GM12878 (cell line): ENCODE measurements at regions not wholly inside any gene's neighbourhood (a gene's known extent, or its start where the extent isn't known, plus 50 kb on each side); places are given as distances from the start of the nearest gene placed in this dataset.
A peak's percentile ranks its signal among the peaks of the same experiment; 100 is the strongest.

ENCODE experiments used
- CBX3 ChIP-seq: fragments of 200-600 bp; sonication (generic); IDR thresholded peaks from 2 replicates; pipeline ENCODE4 v1.6.1; 2016; ENCODE audit warnings: low read depth, borderline replicate concordance
- CHD1 ChIP-seq: IDR thresholded peaks from 2 replicates; pipeline ENCODE4 v1.6.1; 2012; ENCODE audit warnings: low read depth, low read length, improper control_type of control experiment
- EP300 ChIP-seq, 2 experiments: fragments of 150-350 bp in 1 of 2; IDR thresholded peaks; 2 replicates each; pipeline ENCODE4 v1.6.1; 2011 to 2012; ENCODE audit warnings: low read depth in 2 of 2, low read length in 2 of 2, borderline replicate concordance in 1 of 2, improper control_type of control experiment in 1 of 2, inconsistent platforms in 1 of 2; ENCODE audit not compliant: control insufficient read depth in 1 of 2
- FOS ChIP-seq: IDR thresholded peaks from 3 replicates; pipeline ENCODE4 v1.6.1; 2011; ENCODE audit warnings: borderline replicate concordance; ENCODE audit not compliant: insufficient read length; ENCODE audit errors: extremely low read depth
- KLF5 ChIP-seq: fragments of 450-650 bp; IDR thresholded peaks from 2 replicates; pipeline ENCODE4 v1.6.1; 2014; ENCODE audit warnings: mild to moderate bottlenecking; ENCODE audit not compliant: partially characterized antibody
- MXI1 ChIP-seq: fragments of 150-350 bp; IDR thresholded peaks from 2 replicates; pipeline ENCODE4 v1.6.1; 2011; ENCODE audit warnings: low read depth, mild to moderate bottlenecking, inconsistent platforms, low read length, improper control_type of control experiment
- MYB ChIP-seq: fragments of 150-350 bp; IDR thresholded peaks from 2 replicates; pipeline ENCODE4 v1.6.1; 2014; ENCODE audit warnings: mild to moderate bottlenecking, low read depth, low read length, borderline replicate concordance
- NR2C1 ChIP-seq: fragments of 450-650 bp; IDR thresholded peaks from 2 replicates; pipeline ENCODE4 v1.6.1; 2017; ENCODE audit warnings: antibody characterized with exemption, mild to moderate bottlenecking, moderate library complexity
- NR2C2 ChIP-seq: IDR thresholded peaks from 2 replicates; pipeline ENCODE4 v1.6.1; 2011; ENCODE audit warnings: borderline replicate concordance, low read depth; ENCODE audit not compliant: control insufficient read depth, insufficient read length
- PBX3 ChIP-seq: IDR thresholded peaks from 2 replicates; pipeline ENCODE4 v1.6.1; 2011; ENCODE audit warnings: mild to moderate bottlenecking, low read depth, low read length, moderate library complexity; ENCODE audit not compliant: insufficient replicate concordance
- PML ChIP-seq: IDR thresholded peaks from 2 replicates; pipeline ENCODE4 v1.6.1; 2012; ENCODE audit warnings: low read length, inconsistent platforms
- SP1 ChIP-seq: IDR thresholded peaks from one replicate; pipeline ENCODE4 v1.6.1; 2011; ENCODE audit warnings: low read depth, low read length
- STAT1 ChIP-seq: fragments of 450-650 bp; conservative IDR thresholded peaks from 2 replicates; pipeline ENCODE4 v1.6.1; 2014; ENCODE audit warnings: antibody characterized with exemption, mild to moderate bottlenecking
- TCF3 ChIP-seq: IDR thresholded peaks from 2 replicates; pipeline ENCODE4 v1.6.1; 2012; ENCODE audit warnings: low read depth, mild to moderate bottlenecking, low read length, borderline replicate concordance; ENCODE audit not compliant: insufficient read depth
- ZNF384 ChIP-seq: IDR thresholded peaks from 2 replicates; pipeline ENCODE4 v1.6.1; 2012; ENCODE audit warnings: low read depth, mild to moderate bottlenecking, low read length, improper control_type of control experiment, borderline replicate concordance
- TF ChIP-seq, protein P1 (sequence below): IDR thresholded peaks from 2 replicates; pipeline ENCODE4 v1.6.1; 2012; ENCODE audit warnings: mild to moderate bottlenecking, low read depth, low read length
- TF ChIP-seq, protein P2 (sequence below): fragments of 450-650 bp; IDR thresholded peaks from 2 replicates; pipeline ENCODE4 v1.6.1; 2016; ENCODE audit warnings: mild to moderate bottlenecking
- TF ChIP-seq, protein P3 (sequence below), 3 experiments: IDR thresholded peaks in 2 of 3; conservative IDR thresholded peaks in 1 of 3; 2 replicates each; pipeline ENCODE4 v1.5.1; 2011; ENCODE audit warnings: low read depth in 3 of 3, low read length in 3 of 3, mild to moderate bottlenecking in 3 of 3, control low read depth in 2 of 3, moderate library complexity in 2 of 3, inconsistent platforms in 1 of 3, mixed read lengths in 1 of 3; ENCODE audit not compliant: control insufficient read depth in 2 of 3, insufficient read depth in 1 of 3; ENCODE audit errors: extremely low read depth in 1 of 3
- TF ChIP-seq, protein P4 (sequence below): fragments of 450-650 bp; IDR thresholded peaks from 2 replicates; pipeline ENCODE4 v1.6.1; 2018; ENCODE audit warnings: mild to moderate bottlenecking, low read depth, moderate library complexity; ENCODE audit not compliant: partially characterized antibody

GRCh38 chr22:47918276-47918921 is 1155.9 kb downstream of the TBC1D22A start (continued):
- TF ChIP-seq TCF3, result peak; percentile 67; the same call in 1 of the 2 replicates
- TF ChIP-seq, protein P1, sequence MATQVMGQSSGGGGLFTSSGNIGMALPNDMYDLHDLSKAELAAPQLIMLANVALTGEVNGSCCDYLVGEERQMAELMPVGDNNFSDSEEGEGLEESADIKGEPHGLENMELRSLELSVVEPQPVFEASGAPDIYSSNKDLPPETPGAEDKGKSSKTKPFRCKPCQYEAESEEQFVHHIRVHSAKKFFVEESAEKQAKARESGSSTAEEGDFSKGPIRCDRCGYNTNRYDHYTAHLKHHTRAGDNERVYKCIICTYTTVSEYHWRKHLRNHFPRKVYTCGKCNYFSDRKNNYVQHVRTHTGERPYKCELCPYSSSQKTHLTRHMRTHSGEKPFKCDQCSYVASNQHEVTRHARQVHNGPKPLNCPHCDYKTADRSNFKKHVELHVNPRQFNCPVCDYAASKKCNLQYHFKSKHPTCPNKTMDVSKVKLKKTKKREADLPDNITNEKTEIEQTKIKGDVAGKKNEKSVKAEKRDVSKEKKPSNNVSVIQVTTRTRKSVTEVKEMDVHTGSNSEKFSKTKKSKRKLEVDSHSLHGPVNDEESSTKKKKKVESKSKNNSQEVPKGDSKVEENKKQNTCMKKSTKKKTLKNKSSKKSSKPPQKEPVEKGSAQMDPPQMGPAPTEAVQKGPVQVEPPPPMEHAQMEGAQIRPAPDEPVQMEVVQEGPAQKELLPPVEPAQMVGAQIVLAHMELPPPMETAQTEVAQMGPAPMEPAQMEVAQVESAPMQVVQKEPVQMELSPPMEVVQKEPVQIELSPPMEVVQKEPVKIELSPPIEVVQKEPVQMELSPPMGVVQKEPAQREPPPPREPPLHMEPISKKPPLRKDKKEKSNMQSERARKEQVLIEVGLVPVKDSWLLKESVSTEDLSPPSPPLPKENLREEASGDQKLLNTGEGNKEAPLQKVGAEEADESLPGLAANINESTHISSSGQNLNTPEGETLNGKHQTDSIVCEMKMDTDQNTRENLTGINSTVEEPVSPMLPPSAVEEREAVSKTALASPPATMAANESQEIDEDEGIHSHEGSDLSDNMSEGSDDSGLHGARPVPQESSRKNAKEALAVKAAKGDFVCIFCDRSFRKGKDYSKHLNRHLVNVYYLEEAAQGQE, result no peak
- TF ChIP-seq EP300 (IDR thresholded peaks at IDR 0.05; ENCODE audit: borderline replicate concordance in 1 of 2, control insufficient read depth in 1 of 2, low read depth in 2 of 2, low read length in 2 of 2), result peak in 1 of 2 experiments; percentile 32; a peak in 1 of 4 replicates
- TF ChIP-seq NR2C1, result no peak
- no peak for TF ChIP-seq CBX3
- no peak for TF ChIP-seq NR2C2
- no peak for TF ChIP-seq ZNF384
- TF ChIP-seq, protein P2, sequence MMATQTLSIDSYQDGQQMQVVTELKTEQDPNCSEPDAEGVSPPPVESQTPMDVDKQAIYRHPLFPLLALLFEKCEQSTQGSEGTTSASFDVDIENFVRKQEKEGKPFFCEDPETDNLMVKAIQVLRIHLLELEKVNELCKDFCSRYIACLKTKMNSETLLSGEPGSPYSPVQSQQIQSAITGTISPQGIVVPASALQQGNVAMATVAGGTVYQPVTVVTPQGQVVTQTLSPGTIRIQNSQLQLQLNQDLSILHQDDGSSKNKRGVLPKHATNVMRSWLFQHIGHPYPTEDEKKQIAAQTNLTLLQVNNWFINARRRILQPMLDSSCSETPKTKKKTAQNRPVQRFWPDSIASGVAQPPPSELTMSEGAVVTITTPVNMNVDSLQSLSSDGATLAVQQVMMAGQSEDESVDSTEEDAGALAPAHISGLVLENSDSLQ, result peak; percentile 61
- peak; percentile 75 for TF ChIP-seq PBX3
- TF ChIP-seq MYB, result no peak
- TF ChIP-seq SP1, result peak; percentile 22
- no peak for TF ChIP-seq KLF5
- TF ChIP-seq FOS, result no peak
- TF ChIP-seq, protein P3, sequence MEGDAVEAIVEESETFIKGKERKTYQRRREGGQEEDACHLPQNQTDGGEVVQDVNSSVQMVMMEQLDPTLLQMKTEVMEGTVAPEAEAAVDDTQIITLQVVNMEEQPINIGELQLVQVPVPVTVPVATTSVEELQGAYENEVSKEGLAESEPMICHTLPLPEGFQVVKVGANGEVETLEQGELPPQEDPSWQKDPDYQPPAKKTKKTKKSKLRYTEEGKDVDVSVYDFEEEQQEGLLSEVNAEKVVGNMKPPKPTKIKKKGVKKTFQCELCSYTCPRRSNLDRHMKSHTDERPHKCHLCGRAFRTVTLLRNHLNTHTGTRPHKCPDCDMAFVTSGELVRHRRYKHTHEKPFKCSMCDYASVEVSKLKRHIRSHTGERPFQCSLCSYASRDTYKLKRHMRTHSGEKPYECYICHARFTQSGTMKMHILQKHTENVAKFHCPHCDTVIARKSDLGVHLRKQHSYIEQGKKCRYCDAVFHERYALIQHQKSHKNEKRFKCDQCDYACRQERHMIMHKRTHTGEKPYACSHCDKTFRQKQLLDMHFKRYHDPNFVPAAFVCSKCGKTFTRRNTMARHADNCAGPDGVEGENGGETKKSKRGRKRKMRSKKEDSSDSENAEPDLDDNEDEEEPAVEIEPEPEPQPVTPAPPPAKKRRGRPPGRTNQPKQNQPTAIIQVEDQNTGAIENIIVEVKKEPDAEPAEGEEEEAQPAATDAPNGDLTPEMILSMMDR (IDR thresholded peaks at IDR 0.05 in 2 of 3, conservative IDR thresholded peaks at IDR 0.05 in 1 of 3; ENCODE audit: control insufficient read depth in 2 of 3, extremely low read depth in 1 of 3, insufficient read depth in 1 of 3, low read depth in 3 of 3, low read length in 3 of 3), result no peak
- no peak for TF ChIP-seq STAT1
- no peak for TF ChIP-seq MXI1
- TF ChIP-seq PML, result no peak
- TF ChIP-seq, protein P4, sequence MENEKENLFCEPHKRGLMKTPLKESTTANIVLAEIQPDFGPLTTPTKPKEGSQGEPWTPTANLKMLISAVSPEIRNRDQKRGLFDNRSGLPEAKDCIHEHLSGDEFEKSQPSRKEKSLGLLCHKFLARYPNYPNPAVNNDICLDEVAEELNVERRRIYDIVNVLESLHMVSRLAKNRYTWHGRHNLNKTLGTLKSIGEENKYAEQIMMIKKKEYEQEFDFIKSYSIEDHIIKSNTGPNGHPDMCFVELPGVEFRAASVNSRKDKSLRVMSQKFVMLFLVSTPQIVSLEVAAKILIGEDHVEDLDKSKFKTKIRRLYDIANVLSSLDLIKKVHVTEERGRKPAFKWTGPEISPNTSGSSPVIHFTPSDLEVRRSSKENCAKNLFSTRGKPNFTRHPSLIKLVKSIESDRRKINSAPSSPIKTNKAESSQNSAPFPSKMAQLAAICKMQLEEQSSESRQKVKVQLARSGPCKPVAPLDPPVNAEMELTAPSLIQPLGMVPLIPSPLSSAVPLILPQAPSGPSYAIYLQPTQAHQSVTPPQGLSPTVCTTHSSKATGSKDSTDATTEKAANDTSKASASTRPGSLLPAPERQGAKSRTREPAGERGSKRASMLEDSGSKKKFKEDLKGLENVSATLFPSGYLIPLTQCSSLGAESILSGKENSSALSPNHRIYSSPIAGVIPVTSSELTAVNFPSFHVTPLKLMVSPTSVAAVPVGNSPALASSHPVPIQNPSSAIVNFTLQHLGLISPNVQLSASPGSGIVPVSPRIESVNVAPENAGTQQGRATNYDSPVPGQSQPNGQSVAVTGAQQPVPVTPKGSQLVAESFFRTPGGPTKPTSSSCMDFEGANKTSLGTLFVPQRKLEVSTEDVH, result no peak
- no peak for TF ChIP-seq CHD1
